ENCODE measurements at regions not wholly inside any gene's neighbourhood (a gene's known extent, or its start where the extent isn't known, plus 50 kb on each side); places are given as distances from the start of the nearest gene placed in this dataset.

DNA sequence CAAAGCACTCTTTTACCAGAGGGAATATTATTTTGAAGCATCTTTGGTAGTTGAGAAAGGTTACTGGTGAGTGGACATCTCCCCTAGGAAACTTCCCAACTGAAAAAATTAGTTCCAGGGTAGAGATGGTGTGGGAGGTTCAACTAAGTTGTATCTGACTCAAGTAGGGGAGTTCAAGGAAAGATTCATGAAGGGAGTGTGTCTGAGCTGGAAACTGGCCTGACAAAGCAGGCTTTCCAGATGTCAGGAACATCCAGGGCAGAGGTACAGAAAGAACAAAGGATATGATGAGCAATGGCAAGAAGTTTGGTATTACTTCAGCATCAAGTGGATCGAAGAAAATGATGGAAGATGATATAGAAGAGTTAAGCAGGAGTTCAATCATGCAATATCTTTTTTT, 458.0 kb upstream of the RIOK2 start:
- Histone ChIP-seq H3K4me3 (ENCODE audit: low read depth in 1 of 2, low read length in 2 of 2) (no peak overlapping the region), H3K9me3 (ENCODE audit: control insufficient read depth in 1 of 2, low read length in 2 of 2) (no peaks in the 10 kb centered on the region), H3K36me3 (ENCODE audit: control insufficient read depth in 1 of 2, insufficient read depth in 2 of 2, low read length in 2 of 2) (no peaks in the 10 kb centered on the region), H3K27ac (ENCODE audit: low read length) (no peak overlapping the region), H3K4me1 (ENCODE audit: control insufficient read depth in 1 of 2, insufficient read depth in 2 of 2, low read length in 2 of 2) (no peaks in the 10 kb centered on the region), H3K27me3 (ENCODE audit: low read depth, low read length) (no peaks in the 10 kb centered on the region)

DNA sequence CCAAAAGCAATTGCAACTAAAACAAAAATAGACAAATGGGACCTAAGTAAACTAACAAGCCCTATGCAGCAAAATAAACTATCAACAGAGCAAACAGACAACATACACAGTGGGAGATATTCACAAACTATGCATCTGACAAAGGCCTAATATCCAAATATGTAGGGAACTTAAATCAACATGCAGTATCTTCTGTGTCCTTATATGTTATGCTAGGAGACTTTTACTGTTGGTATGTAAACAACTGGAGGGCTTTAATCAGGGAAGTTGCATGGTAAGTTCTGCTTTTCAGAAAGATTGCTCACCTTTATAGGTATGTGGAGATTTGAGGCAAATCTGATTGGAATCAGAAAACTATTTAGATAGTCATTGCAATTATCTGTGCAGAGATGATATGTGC, 461.2 kb upstream of the RIOK2 start:
- Histone ChIP-seq H3K4me3 (ENCODE audit: low read depth in 1 of 2, low read length in 2 of 2) (no peak overlapping the region), H3K36me3 (ENCODE audit: control insufficient read depth in 1 of 2, insufficient read depth in 2 of 2, low read length in 2 of 2) (no peaks in the 10 kb centered on the region), H3K9me3 (ENCODE audit: control insufficient read depth in 1 of 2, low read length in 2 of 2) (peaks cover 0 to 4% of the 10 kb centered on the region in 2 donors), H3K4me1 (ENCODE audit: control insufficient read depth in 1 of 2, insufficient read depth in 2 of 2, low read length in 2 of 2) (no peaks in the 10 kb centered on the region), H3K27me3 (ENCODE audit: low read depth, low read length) (no peaks in the 10 kb centered on the region), H3K27ac (ENCODE audit: low read length) (no peak overlapping the region)

DNA sequence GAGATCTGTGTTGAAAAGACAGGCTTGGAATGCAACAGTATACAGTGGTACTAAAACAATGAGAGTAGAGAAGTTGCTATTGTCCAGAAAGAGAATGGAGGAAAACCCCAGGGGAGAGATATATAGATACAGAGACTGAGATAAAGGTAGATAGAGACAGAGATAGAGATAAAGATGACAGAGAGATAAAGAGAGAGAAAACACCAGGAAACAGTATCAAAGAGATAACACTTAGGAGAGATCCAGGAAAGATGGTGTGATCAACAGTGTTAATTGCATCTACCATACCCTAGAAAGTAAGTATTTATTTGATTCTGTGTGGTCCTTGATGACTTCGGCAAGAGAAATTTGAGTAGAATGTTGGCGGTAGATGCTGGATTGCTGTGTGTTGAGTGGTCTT, 461.8 kb upstream of the RIOK2 start:
- H3K4me3 ChIP-seq (ENCODE audit: low read depth in 1 of 2, low read length in 2 of 2), result no peak overlapping the region
- H3K36me3 ChIP-seq (ENCODE audit: control insufficient read depth in 1 of 2, insufficient read depth in 2 of 2, low read length in 2 of 2), result no peaks in the 10 kb centered on the region
- peaks cover 0 to 5% of the 10 kb centered on the region in 2 donors for H3K9me3 ChIP-seq (ENCODE audit: control insufficient read depth in 1 of 2, low read length in 2 of 2)
- no peaks in the 10 kb centered on the region for H3K4me1 ChIP-seq (ENCODE audit: control insufficient read depth in 1 of 2, insufficient read depth in 2 of 2, low read length in 2 of 2)
- H3K27me3 ChIP-seq (ENCODE audit: low read depth, low read length), result no peaks in the 10 kb centered on the region
- H3K27ac ChIP-seq (ENCODE audit: low read length), result no peak overlapping the region

DNA sequence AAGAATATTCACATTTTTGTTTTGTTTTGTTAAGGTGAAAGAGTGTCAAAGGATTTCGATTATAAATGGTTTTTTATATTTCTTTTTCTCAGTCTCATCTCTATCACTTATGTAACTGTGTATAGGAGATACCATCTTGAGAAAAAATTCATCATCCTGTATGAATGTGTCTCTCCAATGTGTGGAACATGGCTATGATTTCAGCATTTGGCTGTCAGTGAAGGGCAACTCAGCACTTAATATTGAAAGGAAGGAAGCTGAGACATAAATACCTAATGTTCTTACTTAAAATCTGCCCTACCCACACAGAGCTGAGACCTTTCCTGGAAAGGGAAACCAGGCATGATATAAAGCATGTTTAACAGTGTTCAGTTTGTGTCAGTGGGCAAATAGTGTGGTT, 474.2 kb upstream of the RIOK2 start:
- Histone ChIP-seq H3K36me3 (ENCODE audit: control insufficient read depth in 1 of 2, insufficient read depth in 2 of 2, low read length in 2 of 2) (no peaks in the 10 kb centered on the region), H3K4me3 (ENCODE audit: low read depth in 1 of 2, low read length in 2 of 2) (no peak overlapping the region)

DNA sequence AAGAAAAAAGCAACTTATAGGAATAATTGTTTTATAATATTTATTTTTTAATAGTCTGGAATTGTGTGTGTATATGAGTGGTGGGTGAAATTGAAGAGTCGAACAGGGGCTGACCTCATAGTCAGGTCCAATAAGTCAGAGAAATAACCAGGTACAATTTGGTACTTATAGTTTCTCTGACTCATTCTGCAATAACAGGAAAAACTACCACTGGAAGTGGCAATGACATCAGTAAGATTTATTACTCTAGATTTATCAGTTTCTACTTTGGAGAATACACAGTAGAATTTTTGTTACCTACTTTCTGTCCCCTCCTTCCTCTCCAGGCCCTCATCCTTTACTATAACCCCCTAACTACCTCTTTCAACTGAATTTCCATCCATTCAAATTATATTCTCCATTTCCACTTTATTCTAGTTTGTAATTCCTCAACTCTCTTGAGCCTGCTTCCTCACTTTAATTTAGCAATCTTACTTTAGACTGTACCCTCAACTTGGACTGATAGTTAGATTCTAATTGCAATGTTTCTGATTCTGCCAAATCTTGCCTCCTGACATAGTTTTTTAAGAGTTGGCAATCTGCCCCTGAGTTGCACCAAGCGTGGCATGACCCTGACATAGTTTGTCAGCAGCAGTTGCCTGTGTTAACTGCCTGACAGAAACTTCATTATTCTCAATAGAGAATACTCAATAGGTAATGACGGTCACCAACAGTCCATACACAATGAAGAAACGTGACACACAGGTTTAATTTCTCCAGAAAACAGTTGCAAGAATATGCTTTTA, 475.3 kb upstream of the RIOK2 start:
- H3K4me3 ChIP-seq (ENCODE audit: low read depth in 1 of 2, low read length in 2 of 2), result no peak overlapping the region
- no peaks in the 10 kb centered on the region for H3K27me3 ChIP-seq (ENCODE audit: low read depth, low read length)
- H3K9me3 ChIP-seq (ENCODE audit: control insufficient read depth in 1 of 2, low read length in 2 of 2), result no peaks in the 10 kb centered on the region
- no peaks in the 10 kb centered on the region for H3K4me1 ChIP-seq (ENCODE audit: control insufficient read depth in 1 of 2, insufficient read depth in 2 of 2, low read length in 2 of 2)
- no peaks in the 10 kb centered on the region for H3K36me3 ChIP-seq (ENCODE audit: control insufficient read depth in 1 of 2, insufficient read depth in 2 of 2, low read length in 2 of 2)
- no peak overlapping the region for H3K27ac ChIP-seq (ENCODE audit: low read length)

More for the DNA sequence above, 474.2 kb upstream of the RIOK2 start:
- Histone ChIP-seq H3K27ac (ENCODE audit: low read length) (no peak overlapping the region), H3K4me1 (ENCODE audit: control insufficient read depth in 1 of 2, insufficient read depth in 2 of 2, low read length in 2 of 2) (no peaks in the 10 kb centered on the region), H3K9me3 (ENCODE audit: control insufficient read depth in 1 of 2, low read length in 2 of 2) (no peaks in the 10 kb centered on the region), H3K27me3 (ENCODE audit: low read depth, low read length) (no peaks in the 10 kb centered on the region)

DNA sequence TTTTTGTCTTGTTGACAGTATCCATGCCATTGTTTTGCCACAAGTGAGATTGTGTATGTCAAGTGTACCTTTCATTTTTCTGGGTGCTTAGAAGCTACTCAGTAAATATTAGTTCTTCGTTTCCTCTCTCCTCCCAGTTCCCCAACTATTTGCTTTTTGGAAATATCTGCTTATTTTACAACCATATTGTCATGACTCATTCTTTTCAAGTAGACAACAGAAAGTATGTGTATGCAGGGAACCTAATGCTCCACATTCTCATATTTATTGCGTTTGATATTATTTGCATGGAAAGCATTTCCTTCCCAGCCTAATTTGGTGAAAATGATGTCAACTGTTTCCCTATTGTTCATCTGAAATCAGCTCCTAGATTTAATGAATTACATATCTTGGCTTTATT, 483.7 kb upstream of the RIOK2 start:
- Histone ChIP-seq H3K27ac (ENCODE audit: low read length) (no peak overlapping the region), H3K9me3 (ENCODE audit: control insufficient read depth in 1 of 2, low read length in 2 of 2) (no peaks in the 10 kb centered on the region), H3K36me3 (ENCODE audit: control insufficient read depth in 1 of 2, insufficient read depth in 2 of 2, low read length in 2 of 2) (no peaks in the 10 kb centered on the region), H3K4me3 (ENCODE audit: low read depth in 1 of 2, low read length in 2 of 2) (no peak overlapping the region), H3K27me3 (ENCODE audit: low read depth, low read length) (no peaks in the 10 kb centered on the region), H3K4me1 (ENCODE audit: control insufficient read depth in 1 of 2, insufficient read depth in 2 of 2, low read length in 2 of 2) (no peaks in the 10 kb centered on the region)

DNA sequence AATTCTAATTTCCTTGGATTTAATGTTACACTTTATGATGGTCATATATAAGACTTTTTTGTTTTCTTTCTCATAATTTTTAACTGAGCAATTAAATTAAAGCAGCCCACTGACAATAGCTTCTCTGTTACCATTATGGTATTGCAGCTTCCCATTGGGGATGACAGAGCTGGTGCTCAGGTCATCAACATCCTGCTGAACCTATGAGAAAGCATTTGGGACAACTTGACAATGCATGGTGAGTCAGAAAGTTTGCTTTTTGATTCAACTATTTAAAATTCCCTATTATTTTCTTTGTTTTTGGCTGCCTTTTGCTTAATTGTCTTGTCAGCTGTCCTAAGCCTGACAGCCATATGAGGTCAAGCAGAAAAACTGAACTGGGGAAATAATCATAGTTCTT, 487.4 kb upstream of the RIOK2 start:
- Histone ChIP-seq H3K4me1 (ENCODE audit: control insufficient read depth in 1 of 2, insufficient read depth in 2 of 2, low read length in 2 of 2) (no peaks in the 10 kb centered on the region), H3K36me3 (ENCODE audit: control insufficient read depth in 1 of 2, insufficient read depth in 2 of 2, low read length in 2 of 2) (no peaks in the 10 kb centered on the region), H3K27me3 (ENCODE audit: low read depth, low read length) (no peaks in the 10 kb centered on the region), H3K27ac (ENCODE audit: low read length) (no peak overlapping the region), H3K4me3 (ENCODE audit: low read depth in 1 of 2, low read length in 2 of 2) (no peak overlapping the region), H3K9me3 (ENCODE audit: control insufficient read depth in 1 of 2, low read length in 2 of 2) (peaks cover 0 to under 1% of the 10 kb centered on the region in 2 donors)

DNA sequence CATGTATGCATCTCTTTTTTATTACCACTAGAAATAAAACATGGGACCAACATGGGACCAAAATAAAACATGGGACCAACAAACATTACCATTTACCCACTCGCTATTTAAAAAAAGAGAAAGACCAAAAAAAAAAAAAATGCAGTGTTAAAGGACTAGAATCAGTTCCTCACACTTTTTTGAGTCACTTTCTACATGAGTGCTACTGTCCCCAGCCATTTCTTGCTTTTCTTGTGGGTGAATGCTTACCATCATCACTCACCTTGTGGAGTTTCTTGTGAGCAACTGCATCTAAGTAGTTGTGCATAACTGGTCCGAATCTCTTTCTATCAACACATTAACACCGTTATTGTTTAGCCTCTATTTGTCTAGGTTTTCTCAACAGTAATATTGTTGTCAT, 493.6 kb upstream of the RIOK2 start:
- Histone ChIP-seq H3K4me3 (ENCODE audit: low read depth in 1 of 2, low read length in 2 of 2) (no peak overlapping the region), H3K9me3 (ENCODE audit: control insufficient read depth in 1 of 2, low read length in 2 of 2) (peaks cover 0 to 4% of the 10 kb centered on the region in 2 donors), H3K4me1 (ENCODE audit: control insufficient read depth in 1 of 2, insufficient read depth in 2 of 2, low read length in 2 of 2) (no peaks in the 10 kb centered on the region), H3K36me3 (ENCODE audit: control insufficient read depth in 1 of 2, insufficient read depth in 2 of 2, low read length in 2 of 2) (no peaks in the 10 kb centered on the region), H3K27ac (ENCODE audit: low read length) (no peak overlapping the region), H3K27me3 (ENCODE audit: low read depth, low read length) (no peaks in the 10 kb centered on the region)

DNA sequence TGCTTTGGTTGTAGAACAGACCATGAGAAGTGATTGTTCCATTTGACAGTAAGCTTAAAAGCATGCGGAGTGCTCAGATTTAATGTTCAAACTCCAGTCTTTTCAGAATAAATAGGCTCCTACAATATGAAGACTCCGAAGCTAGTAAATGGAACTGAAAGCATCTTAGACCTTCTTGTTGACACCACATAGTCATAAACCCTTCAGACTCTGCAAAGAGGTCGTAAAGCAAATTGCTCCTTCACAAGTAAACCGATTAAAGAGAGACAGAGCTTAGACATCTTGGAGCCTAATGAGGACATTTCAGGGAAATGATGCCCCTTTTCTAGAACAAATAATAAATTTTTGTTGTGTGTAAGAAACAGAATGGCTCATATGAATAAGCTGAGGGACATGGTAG, 511.0 kb upstream of the RIOK2 start:
- H3K27ac ChIP-seq (ENCODE audit: low read length), result no peak overlapping the region
- H3K27me3 ChIP-seq (ENCODE audit: low read depth, low read length), result no peaks in the 10 kb centered on the region
- no peaks in the 10 kb centered on the region for H3K36me3 ChIP-seq (ENCODE audit: control insufficient read depth in 1 of 2, insufficient read depth in 2 of 2, low read length in 2 of 2)
- no peak overlapping the region for H3K4me3 ChIP-seq (ENCODE audit: low read depth in 1 of 2, low read length in 2 of 2)
- H3K4me1 ChIP-seq (ENCODE audit: control insufficient read depth in 1 of 2, insufficient read depth in 2 of 2, low read length in 2 of 2), result no peaks in the 10 kb centered on the region
- H3K9me3 ChIP-seq (ENCODE audit: control insufficient read depth in 1 of 2, low read length in 2 of 2), result peaks cover 0 to 3% of the 10 kb centered on the region in 2 donors

DNA sequence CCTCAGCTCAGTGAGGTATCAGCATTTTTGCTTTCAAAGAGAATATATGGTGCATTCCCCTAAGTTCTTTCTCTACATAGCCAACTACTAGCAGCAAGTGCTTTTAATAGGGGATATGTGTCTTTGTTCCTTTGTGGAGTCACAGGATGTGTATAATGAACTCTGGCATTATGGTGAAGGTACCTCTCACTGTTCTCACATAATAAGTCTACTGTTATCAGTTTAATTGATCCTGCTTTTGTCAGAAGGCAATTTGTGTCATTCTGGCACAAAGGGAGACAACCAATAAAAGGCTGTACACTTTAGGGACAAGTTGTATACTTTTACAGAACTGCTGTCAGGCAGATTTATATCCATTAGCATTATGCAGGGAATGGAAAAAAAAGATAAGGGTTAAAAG, 531.4 kb upstream of the RIOK2 start:
- no peaks in the 10 kb centered on the region for H3K27me3 ChIP-seq (ENCODE audit: low read depth, low read length)
- H3K9me3 ChIP-seq (ENCODE audit: control insufficient read depth in 1 of 2, low read length in 2 of 2), result no peaks in the 10 kb centered on the region
- H3K36me3 ChIP-seq (ENCODE audit: control insufficient read depth in 1 of 2, insufficient read depth in 2 of 2, low read length in 2 of 2), result no peaks in the 10 kb centered on the region
- H3K4me3 ChIP-seq (ENCODE audit: low read depth in 1 of 2, low read length in 2 of 2), result no peak overlapping the region
- H3K27ac ChIP-seq (ENCODE audit: low read length), result no peak overlapping the region
- H3K4me1 ChIP-seq (ENCODE audit: control insufficient read depth in 1 of 2, insufficient read depth in 2 of 2, low read length in 2 of 2), result no peaks in the 10 kb centered on the region

DNA sequence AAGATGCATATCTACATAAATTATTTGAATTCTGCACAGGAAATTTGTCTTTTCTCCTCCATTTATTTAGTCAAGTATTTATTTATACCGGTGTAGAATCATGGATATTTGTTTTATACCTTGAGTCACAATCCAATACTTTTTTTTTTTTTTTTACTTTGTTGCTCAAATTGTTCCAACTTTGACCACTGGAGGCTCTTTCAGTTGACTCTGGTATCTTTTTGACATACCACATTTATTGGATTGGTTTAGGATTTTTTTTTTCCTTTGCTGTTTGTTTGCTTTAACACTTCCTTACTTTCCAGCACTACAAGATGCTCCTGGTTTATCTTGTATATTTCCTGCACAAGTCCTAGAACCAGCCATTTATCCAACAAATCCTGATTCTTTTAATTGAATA, 543.1 kb upstream of the RIOK2 start:
- no peaks in the 10 kb centered on the region for H3K9me3 ChIP-seq (ENCODE audit: control insufficient read depth in 1 of 2, low read length in 2 of 2)
- no peaks in the 10 kb centered on the region for H3K36me3 ChIP-seq (ENCODE audit: control insufficient read depth in 1 of 2, insufficient read depth in 2 of 2, low read length in 2 of 2)
- H3K4me1 ChIP-seq (ENCODE audit: control insufficient read depth in 1 of 2, insufficient read depth in 2 of 2, low read length in 2 of 2), result no peaks in the 10 kb centered on the region

DNA sequence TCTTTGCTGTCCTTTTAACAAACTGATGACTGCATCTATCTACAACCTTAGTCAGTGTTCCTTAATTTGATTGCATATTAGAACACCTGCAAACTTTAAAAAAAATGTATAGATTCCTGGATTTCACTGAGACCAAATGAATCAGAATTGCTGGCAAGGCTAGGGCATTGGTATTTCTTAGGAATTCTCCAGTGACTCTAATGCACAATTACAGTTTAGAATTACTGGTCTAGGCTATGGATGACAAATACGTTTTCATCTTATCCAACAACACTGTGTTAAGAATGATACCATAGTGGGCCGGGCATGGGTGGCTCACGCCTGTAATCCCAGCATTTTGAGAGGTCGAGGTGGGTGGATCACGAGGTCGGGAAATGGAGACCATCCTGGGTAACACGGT, 545.9 kb upstream of the RIOK2 start:
- H3K27ac ChIP-seq (ENCODE audit: low read length), result no peak overlapping the region
- H3K27me3 ChIP-seq (ENCODE audit: low read depth, low read length), result no peaks in the 10 kb centered on the region
- H3K9me3 ChIP-seq (ENCODE audit: control insufficient read depth in 1 of 2, low read length in 2 of 2), result no peaks in the 10 kb centered on the region
- no peaks in the 10 kb centered on the region for H3K4me1 ChIP-seq (ENCODE audit: control insufficient read depth in 1 of 2, insufficient read depth in 2 of 2, low read length in 2 of 2)
- no peak overlapping the region for H3K4me3 ChIP-seq (ENCODE audit: low read depth in 1 of 2, low read length in 2 of 2)
- H3K36me3 ChIP-seq (ENCODE audit: control insufficient read depth in 1 of 2, insufficient read depth in 2 of 2, low read length in 2 of 2), result no peaks in the 10 kb centered on the region

More for the DNA sequence above, 543.1 kb upstream of the RIOK2 start:
- Histone ChIP-seq H3K27me3 (ENCODE audit: low read depth, low read length) (no peaks in the 10 kb centered on the region), H3K4me3 (ENCODE audit: low read depth in 1 of 2, low read length in 2 of 2) (no peak overlapping the region), H3K27ac (ENCODE audit: low read length) (no peak overlapping the region)
